ENCODE measurements at regions not wholly inside any gene's neighbourhood (a gene's known extent, or its start where the extent isn't known, plus 50 kb on each side); places are given as distances from the start of the nearest gene placed in this dataset.

- DNase-seq (ENCODE audit: low read depth in 2 of 2, low spot score in 1 of 2), result no peak
Observed at GRCh38 chr21:14869984-14870852, 194.6 kb downstream of the NRIP1 start.

- no peak for DNase-seq (ENCODE audit: low read depth in 2 of 2, low spot score in 1 of 2)
Observed at GRCh38 chr21:14866859-14867765, 197.7 kb downstream of the NRIP1 start.

- DNase-seq (ENCODE audit: low read depth in 2 of 2, low spot score in 1 of 2), result no peak
Observed at GRCh38 chr21:14864211-14865021, 200.4 kb downstream of the NRIP1 start.

- DNase-seq (ENCODE audit: low read depth in 2 of 2, low spot score in 1 of 2), result no peak
Observed at GRCh38 chr21:14863745-14864210, 201.0 kb downstream of the NRIP1 start.

- DNase-seq (ENCODE audit: low read depth in 2 of 2, low spot score in 1 of 2), result no peak
Observed at GRCh38 chr21:14862794-14863720, 201.7 kb downstream of the NRIP1 start.

- no peak for DNase-seq (ENCODE audit: low read depth in 2 of 2, low spot score in 1 of 2)
Observed at GRCh38 chr21:14858311-14858710, 206.5 kb downstream of the NRIP1 start.

- no peak for DNase-seq (ENCODE audit: low read depth in 2 of 2, low spot score in 1 of 2)
Observed at GRCh38 chr21:14857529-14857928, 207.3 kb downstream of the NRIP1 start.

- DNase-seq (ENCODE audit: low read depth in 2 of 2, low spot score in 1 of 2), result no peak
Observed at GRCh38 chr21:14850394-14850793, 214.4 kb downstream of the NRIP1 start.

GRCh38 chr21:14846621-14847020 is 218.2 kb downstream of the NRIP1 start:
- no peak for DNase-seq (ENCODE audit: low read depth in 2 of 2, low spot score in 1 of 2)

- DNase-seq (ENCODE audit: low read depth in 2 of 2, low spot score in 1 of 2), result no peak
Observed at GRCh38 chr21:14844001-14844400, 220.8 kb downstream of the NRIP1 start.

- DNase-seq (ENCODE audit: low read depth in 2 of 2, low spot score in 1 of 2), result no peak
Observed at GRCh38 chr21:14842601-14843000, 222.2 kb downstream of the NRIP1 start.

- DNase-seq (ENCODE audit: low read depth in 2 of 2, low spot score in 1 of 2), result no peak
Observed at GRCh38 chr21:14841511-14842472, 223.0 kb downstream of the NRIP1 start.

- DNase-seq (ENCODE audit: low read depth in 2 of 2, low spot score in 1 of 2), result no peak
Observed at GRCh38 chr21:14838400-14838799, 226.4 kb downstream of the NRIP1 start.

GRCh38 chr21:14836950-14837349 is 227.8 kb downstream of the NRIP1 start:
- DNase-seq (ENCODE audit: low read depth in 2 of 2, low spot score in 1 of 2), result no peak

- no peak for DNase-seq (ENCODE audit: low read depth in 2 of 2, low spot score in 1 of 2)
Observed at GRCh38 chr21:14833666-14834351, 231.0 kb downstream of the NRIP1 start.

- no peak for DNase-seq (ENCODE audit: low read depth in 2 of 2, low spot score in 1 of 2)
Observed at GRCh38 chr21:14833241-14833640, 231.6 kb downstream of the NRIP1 start.

- DNase-seq (ENCODE audit: low read depth in 2 of 2, low spot score in 1 of 2), result no peak
Observed at GRCh38 chr21:14830307-14830706, 234.5 kb downstream of the NRIP1 start.

- DNase-seq (ENCODE audit: low read depth in 2 of 2, low spot score in 1 of 2), result no peak
Observed at GRCh38 chr21:14829685-14830084, 235.1 kb downstream of the NRIP1 start.

Data from stimulated activated CD8-positive, alpha-beta memory T cell treated with anti-CD3 and anti-CD28 coated beads, Interleukin-4, amount 100 ng/mL, for 1 hour (primary cell).